ENCODE measurements at regions not wholly inside any gene's neighbourhood (a gene's known extent, or its start where the extent isn't known, plus 50 kb on each side); places are given as distances from the start of the nearest gene placed in this dataset.

DNA sequence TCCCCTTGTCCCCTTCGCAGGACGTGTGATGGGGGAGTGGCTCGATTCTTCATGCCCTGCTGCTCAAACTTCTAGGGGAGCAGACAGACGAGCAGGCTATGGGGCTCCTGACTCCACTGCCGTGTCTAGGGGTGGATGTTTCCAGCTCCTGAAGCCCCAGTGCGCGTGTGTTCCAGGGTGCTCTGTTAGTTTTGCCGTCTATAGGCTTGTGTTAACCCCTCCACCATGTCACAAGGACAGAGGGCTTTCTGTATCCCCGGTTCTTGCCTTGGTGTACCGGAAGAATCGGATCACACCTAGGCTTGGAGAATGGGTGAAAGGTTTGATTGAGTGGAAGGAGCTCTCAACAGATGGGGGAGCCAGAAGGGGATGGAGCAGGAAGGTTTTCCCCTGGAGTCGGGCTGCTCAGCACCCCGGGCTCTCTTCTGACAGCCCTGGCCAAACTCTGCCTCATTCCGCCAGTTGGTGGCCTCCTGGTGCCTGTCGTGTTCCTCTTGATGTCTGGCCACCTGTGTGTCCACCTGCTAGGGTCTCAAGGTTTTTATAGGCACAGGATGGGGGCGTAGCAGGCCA lies 810.7 kb downstream of the BRD1 start:
- TF ChIP-seq, protein P1, sequence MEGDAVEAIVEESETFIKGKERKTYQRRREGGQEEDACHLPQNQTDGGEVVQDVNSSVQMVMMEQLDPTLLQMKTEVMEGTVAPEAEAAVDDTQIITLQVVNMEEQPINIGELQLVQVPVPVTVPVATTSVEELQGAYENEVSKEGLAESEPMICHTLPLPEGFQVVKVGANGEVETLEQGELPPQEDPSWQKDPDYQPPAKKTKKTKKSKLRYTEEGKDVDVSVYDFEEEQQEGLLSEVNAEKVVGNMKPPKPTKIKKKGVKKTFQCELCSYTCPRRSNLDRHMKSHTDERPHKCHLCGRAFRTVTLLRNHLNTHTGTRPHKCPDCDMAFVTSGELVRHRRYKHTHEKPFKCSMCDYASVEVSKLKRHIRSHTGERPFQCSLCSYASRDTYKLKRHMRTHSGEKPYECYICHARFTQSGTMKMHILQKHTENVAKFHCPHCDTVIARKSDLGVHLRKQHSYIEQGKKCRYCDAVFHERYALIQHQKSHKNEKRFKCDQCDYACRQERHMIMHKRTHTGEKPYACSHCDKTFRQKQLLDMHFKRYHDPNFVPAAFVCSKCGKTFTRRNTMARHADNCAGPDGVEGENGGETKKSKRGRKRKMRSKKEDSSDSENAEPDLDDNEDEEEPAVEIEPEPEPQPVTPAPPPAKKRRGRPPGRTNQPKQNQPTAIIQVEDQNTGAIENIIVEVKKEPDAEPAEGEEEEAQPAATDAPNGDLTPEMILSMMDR (IDR thresholded peaks at IDR 0.05), result no peak
- TF ChIP-seq EP300 (IDR thresholded peaks at IDR 0.05), result no peak
- no peak for TF ChIP-seq POLR2AphosphoS5 (IDR thresholded peaks at IDR 0.05)
